ENCODE measurements at regions not wholly inside any gene's neighbourhood (a gene's known extent, or its start where the extent isn't known, plus 50 kb on each side); places are given as distances from the start of the nearest gene placed in this dataset.

GRCh38 chr18:45540125-45540524, 75.2 kb upstream of the SLC14A2 start:
- TF ChIP-seq, protein P1, sequence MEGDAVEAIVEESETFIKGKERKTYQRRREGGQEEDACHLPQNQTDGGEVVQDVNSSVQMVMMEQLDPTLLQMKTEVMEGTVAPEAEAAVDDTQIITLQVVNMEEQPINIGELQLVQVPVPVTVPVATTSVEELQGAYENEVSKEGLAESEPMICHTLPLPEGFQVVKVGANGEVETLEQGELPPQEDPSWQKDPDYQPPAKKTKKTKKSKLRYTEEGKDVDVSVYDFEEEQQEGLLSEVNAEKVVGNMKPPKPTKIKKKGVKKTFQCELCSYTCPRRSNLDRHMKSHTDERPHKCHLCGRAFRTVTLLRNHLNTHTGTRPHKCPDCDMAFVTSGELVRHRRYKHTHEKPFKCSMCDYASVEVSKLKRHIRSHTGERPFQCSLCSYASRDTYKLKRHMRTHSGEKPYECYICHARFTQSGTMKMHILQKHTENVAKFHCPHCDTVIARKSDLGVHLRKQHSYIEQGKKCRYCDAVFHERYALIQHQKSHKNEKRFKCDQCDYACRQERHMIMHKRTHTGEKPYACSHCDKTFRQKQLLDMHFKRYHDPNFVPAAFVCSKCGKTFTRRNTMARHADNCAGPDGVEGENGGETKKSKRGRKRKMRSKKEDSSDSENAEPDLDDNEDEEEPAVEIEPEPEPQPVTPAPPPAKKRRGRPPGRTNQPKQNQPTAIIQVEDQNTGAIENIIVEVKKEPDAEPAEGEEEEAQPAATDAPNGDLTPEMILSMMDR (IDR thresholded peaks at IDR 0.05) = no peak
- TF ChIP-seq POLR2A (IDR thresholded peaks at IDR 0.05) = no peak
- no peak for TF ChIP-seq POLR2AphosphoS5 (IDR thresholded peaks at IDR 0.05)

Measured in breast epithelium (tissue), 3 donors.